Activated CD4-positive, CD25-positive, alpha-beta regulatory T cell (primary cell): ENCODE measurements at regions not wholly inside any gene's neighbourhood (a gene's known extent, or its start where the extent isn't known, plus 50 kb on each side); places are given as distances from the start of the nearest gene placed in this dataset.
"Not testable (repeated sequence)": the region's sequence is repeated elsewhere in the genome, so short reads cannot be mapped to it uniquely, and the experiment has no call there.

Source experiments
- DNase-seq, 4 experiments: peaks; one replicate each; lab custom pipeline; 2025; lab: John Stamatoyannopoulos, UW

DNA sequence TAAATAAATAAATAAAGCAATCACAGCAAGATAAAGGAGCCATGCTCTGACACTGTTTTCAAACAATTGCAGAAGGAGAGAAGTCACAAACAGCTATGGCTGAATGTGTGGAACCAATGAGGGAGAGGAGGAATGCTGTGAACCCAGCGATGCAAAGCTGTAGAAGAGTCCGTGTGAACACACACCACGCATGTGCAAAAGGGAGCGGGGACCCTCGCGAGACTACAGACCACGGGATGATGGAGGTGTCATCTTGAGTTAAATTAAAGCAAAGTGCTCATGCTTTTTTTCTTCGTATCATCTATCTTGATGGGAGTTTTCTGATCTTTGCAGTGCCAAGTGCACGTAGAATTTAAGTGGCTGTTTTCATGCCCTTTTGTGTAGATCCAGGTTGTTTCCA, 123.8 kb upstream of the CDH5 start:
- DNase-seq: no peak

DNA sequence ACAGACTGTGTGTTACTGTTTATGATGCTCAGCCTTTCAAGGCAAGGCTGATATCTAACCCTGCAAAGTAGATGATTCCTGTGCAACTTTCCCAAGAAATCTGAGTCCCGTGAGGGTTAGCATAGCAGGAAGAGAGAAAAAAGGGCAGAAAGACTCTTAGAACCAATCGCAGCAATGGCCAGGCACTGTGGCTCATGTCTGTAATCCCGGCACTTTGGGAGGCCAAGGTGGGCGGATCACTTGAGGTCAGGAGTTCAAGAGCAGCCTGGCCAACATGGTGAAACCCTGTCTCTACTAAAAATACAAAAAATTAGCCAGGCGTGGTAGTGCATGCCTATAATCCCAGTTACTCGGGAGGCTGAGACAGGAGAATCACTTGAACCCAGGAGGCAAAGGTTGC, 124.3 kb upstream of the CDH5 start:
- not testable (repeated sequence) for DNase-seq

DNA sequence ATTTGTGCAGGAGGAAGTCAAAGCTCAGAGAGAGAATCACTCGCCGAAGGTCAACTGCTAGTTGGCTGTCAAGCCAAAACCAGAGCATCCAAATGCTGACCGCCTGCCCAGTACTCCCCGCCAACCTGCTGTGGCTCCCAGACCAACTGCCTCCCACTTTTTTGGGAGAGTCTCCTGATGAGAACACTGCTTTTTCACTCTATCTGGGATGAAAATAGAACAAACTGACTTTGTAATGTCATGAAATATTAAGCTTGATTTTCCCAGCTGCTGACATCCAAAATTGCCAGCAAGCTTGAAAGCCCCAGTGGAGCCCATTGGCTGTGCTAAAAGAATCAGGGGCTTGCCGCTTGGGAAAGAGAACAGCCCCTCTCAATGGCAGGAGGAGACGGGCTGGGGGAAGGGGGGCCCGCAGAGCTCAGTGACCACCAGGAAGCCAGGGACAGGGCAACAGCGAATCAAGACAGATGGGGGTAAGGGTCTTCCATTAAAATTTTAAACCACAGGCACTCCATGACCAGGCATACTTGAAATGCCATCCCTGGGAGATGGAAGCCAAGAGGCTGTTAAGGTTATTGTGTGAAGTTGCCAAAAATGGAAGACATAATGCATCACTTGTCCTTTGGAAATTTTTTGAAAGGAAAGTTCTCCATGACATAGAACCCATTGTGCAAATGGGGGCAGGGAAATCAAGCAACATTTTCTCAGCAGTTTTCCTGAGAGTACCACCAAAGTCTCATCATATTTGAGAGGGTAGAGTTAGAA, 125.7 kb upstream of the CDH5 start:
- DNase-seq: no peak

DNA sequence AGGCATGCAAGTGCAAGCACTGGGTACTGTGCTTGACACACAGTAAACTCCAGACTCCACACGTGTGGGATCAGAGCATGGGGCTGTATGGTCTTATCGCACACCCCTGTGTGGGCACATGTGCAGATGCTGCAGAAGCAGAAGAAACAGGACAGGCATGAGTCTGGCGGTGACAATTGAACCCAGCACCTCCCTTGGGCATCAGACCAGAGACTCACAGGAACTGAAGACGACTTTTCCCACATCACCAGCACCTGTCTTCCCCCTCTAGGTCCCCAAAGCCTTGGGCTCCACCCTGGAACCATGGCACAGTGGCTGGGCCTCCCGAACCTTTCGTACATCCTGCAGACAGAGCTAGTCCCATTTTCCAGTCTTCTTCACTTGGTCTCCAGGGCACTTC, 126.4 kb upstream of the CDH5 start:
- DNase-seq: no peak

DNA sequence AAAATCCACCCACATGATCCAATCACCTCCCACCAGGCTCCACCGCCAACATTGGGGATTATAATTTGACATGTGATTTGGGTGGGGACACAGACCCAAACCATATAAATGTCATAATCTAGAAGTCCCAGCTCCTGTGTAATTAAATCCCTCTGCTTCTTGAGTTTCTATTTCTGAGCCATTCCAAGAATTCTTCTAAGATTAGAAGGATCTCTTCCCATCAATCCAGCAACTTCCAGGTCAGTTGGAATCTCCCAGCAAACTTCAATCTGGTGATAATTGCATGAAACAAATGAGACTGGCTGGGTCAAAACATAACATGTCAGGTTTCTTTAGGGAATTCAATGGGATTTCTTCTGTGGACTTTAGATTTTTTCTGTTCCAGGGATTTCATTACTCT, 127.8 kb upstream of the CDH5 start:
- DNase-seq: no peak

DNA sequence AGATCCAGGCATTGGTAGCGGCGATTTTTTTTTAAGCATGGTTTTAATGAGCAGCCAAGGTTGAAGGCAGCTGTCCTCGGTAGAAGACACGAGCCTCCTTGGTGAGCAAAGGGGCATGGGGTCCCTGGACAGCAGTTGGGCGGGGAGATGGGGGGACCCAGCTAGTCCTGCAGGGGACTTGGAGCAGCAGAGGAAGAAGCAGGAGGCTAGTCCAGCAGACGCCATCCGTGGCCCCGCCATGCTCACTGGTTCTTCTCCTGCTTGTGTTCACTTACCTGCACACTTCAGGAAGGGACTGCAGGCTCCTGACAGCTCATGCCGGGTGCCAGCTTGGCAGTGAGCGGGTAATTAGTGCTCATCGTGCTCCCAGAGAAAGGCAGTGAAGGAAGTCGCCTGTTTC, 130.2 kb upstream of the CDH5 start:
- DNase-seq: no peak

DNA sequence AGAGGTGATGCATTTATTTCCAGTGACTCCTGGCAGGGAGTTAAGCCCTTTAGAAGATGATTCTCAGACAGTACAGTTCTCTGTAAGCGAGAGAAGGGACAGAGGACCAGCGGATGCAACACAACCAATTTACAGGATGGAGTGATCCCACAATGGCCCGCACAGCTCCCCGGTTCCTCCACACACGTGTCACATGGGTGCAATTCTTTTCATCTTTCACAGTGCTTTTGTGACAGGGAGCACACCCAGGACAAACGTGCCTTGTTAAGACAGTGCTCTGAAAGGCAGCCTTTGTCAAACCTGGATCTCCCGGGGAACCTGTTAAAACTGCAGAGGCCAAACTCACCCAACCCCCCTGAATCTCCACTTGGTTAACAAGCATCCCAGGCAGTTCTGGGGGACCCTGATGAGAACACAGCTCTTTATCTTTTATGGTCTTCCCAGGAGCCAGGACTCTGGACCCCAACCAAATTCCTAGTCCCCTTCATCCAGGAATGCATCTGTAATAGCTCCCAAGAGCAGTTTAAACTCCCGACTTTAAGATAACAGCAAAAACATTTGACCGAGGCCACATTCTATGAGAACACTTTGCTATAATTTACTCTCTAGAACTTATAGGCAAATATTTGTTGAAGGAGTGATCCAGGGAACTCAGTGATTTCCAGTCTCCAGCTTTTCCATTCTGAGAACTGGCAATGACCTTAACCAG, 134.9 kb upstream of the CDH5 start:
- DNase-seq: no peak

DNA sequence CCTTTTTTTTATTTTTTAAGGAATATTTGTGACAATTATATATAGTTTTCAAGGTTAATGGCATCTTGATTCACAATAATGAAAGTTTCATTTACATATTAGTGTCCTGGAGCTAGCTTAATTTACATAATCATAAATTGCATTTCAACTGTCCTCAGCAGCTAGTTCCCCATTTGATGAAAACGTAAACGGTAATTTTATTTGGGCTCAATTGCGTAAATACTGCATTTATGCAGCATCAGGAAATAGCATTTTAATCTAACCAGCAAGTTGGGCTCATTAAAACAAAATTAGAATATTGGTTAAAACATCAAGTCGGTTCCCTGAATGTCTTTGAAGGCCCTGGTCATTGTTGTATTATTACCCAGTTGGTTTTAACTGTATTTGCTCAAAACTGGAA, 136.8 kb upstream of the CDH5 start:
- DNase-seq: no peak

DNA sequence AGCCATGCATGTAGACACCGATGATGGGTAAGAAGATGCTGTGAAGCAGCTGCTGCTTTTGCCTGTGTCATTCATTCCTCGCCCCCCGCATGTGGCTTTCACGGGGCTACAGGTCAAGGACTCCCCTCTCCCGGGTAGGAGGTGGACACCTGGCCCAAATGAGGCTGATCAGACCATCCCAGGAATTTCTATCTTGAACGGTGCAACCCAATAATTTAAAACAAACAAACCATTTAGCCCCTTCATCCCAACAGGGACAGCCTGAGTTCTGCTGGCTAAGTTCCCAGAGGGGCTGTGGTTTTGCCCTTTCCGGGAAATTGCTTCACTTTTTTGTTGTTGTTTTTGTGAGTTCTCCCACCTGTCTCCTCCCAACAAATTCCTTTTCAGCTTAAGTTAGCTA, 137.7 kb upstream of the CDH5 start:
- DNase-seq: no peak

DNA sequence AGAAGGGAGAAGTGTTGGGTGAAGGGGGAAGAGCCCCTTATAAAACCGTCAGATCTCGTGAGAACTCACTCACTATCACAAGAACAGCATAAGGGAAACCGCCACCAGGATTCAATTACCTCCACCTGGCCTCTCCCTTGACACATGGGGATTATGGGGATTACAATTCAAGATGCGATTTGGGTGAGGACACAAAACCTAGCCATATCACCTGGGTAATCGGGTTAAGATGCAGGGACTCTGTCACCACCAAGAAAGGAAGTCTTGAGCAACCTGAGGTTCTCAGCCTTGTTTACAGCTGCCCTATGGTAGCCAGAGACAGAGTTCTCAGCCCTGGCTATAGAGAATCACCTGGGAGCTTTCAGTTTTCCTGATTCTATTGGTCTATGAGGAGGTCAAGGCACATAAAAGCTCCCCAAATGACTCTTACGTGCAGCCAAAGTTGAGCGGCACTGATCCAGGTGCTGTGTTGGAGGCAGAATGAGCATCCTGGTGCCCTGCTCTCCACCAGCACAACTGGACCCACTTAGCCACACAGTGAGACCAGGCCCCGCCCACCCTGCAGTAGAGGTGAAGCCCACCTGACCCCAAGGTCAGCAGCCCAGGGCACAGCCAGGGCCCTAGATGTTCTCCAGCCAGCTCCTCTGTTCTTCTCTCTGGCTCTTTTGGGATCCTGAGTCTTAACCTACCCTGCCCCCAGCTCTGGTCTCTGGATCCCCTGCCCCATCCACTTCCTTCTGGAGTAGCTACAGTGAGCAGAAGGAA, 138.5 kb upstream of the CDH5 start:
- no peak for DNase-seq

DNA sequence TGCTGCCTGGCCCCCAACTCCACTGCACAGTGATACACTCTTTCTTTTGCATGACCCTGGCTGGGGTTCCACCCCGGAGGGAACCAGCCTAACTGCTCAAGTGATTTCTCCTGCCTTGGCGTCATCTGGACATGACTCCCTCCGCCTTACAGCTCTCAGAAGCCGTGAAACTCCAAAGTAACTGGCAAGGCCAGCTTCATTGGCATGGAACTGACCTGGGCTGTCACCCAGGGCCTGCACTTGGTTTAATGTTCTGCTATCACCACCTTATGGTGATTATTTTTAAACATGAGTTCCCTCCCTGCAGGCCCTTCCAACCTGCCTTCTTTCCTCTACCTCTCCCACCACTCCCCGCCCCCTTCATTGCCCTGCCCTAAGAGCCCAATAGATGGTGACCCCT, 139.7 kb upstream of the CDH5 start:
- no peak for DNase-seq

DNA sequence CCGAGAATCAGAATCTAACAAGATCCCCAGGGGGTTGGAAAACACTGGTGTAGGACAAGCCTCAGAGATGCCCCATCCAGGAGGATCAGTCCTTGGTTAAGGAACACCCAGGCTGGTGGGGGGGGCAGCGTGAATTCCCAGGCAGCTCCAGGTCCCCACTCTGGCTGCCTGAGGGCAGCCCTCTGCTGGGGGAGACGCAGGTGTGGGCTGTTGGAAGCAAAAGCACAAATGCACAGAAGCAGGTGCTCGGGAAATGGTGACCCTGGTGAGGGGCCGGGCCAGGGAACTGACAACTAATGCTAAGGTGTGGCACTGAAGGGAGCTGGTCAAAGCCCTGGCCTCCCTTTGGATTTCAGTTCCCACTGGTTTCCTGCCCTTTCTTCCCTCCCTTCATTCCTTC, 140.8 kb upstream of the CDH5 start:
- DNase-seq: no peak

DNA sequence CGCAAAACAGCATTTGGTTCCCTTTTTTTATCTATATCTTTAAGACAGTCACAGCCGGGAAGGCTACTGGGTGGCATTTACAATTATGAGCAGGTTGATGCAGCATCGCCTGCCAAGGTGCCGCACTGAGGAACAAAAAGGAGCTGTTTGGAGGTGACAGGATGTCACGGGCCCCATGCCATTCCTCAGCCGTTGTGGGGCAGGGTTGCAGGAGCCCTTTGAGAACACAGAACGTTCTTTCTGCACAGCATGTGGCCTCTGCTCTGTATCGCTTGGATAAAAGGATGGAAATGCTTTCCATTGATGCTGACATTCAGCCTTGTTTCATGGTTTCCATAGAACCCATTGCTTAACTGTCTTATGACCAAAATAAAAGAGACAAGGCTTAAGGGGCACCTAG, 141.9 kb upstream of the CDH5 start:
- DNase-seq: no peak

DNA sequence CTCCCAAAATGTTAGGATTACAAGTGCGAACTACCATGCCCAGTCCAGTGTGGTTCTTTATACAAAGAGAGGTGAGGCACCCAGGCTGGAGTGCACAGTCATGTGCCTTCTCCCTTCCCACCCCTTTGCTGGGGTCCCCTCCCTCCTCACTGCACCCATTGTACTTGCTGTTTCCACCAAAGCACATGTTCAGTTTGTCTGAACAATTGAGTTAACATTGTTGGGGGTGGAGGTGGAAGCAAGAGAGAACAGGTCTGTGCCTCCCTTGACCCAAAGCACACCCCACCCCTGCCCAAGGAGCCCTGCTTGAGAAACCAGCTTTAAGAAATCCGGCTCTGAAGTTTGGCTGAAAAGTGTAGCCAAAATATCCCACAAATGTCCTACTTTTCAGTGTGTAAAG, 142.3 kb upstream of the CDH5 start:
- no peak for DNase-seq

DNA sequence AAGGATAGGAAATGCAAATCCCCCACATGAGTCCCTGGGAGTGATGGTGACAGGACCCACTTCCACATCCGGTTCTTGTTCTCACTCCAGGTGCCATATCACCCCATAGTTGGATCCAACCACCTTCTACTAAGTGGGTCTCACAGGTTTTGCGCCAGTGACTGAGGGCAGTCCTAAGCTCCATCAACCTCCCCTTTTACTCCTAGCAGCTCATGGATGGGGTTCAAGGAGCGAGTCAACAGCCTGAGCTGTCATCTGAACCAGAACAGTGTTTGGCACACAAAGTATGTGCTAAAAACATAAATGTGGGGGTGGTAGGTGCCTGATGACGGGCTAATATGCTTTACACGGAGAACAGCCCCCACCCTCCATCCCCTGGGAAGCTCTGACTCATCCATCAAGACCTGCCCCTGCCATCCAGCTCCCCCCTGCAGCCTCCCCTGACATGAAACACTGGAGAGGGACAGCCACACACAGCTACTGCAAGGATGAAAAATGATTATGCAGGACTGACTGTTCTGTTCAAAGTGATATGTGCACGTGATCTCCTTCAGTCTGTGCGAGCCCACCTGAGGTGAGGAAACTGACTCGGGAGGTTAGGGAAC, 143.2 kb upstream of the CDH5 start:
- DNase-seq: no peak

DNA sequence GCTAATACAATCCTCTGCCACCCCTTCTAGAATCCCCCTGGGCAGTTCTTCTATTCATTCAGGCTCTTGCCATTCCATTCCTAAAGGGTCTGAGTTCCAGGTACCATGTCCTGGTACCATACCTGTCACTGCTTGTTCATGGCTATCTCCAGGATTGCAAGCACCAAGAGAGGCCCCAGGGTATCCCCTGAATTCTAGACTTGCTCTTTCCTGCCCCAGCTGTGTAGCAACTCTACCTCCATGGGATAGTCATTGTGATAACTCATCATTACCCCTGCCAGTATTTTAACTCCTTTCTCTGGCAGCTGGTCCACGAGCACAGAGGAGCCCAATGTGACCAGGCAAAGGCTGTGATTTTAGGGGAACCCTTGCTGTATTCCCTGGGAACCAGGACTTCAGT, 143.7 kb upstream of the CDH5 start:
- DNase-seq: no peak

DNA sequence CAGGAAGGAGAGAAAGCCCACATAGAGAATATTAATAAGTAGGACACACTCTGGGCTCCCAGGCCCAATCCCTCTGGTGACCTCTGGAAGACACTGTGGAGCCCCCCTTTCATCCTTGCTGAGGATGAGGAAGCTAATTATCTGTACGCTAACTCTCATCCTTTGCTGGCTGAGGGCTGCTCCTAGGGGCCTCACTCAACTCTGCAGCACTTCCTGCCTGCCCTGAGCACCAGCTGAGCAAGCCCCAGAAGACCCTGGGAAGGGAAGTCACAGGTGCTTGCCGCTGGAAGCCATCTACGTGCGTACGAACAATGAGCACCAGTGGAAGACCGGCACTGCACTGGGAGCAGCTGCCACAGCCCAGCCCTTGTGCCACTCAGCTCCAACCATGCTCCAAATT, 145.8 kb upstream of the CDH5 start:
- no peak for DNase-seq

DNA sequence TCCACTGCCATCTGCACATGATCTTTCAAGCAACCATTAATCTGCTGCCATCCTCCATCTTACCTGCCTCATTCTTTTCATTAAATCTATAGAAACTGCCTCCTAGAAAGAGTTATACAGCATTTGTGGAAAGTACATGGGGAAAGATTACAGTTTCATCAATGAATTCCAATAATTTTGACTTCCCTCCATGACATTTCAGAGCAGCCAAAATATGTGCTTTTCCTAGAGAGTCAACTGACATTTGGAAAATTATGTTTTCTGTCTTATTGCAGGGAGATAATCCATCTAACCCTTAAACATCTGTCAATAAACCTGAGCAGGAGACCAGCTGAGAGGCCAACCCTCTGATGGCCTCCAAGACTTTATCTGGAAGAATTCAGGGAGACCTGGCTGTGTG, 147.0 kb upstream of the CDH5 start:
- no peak for DNase-seq

DNA sequence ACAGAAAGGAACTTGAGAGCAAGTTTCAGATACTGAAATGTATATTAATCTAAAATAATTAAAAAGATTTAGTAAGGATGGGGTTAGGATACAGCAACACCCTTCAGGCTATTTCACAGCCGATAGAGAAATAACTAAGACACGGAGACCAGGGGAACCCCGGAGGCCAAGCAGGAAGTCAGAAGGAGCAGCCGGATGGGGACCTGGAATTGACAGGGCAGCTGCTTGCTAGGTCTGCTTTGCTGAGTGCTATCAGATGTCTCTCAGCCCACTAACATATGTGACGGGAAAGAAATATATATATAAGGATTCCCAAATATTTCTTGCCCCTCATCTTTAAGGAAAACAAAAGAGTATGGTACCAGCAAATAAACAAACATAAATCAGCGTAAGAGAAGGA, 154.1 kb upstream of the CDH5 start:
- no peak for DNase-seq

DNA sequence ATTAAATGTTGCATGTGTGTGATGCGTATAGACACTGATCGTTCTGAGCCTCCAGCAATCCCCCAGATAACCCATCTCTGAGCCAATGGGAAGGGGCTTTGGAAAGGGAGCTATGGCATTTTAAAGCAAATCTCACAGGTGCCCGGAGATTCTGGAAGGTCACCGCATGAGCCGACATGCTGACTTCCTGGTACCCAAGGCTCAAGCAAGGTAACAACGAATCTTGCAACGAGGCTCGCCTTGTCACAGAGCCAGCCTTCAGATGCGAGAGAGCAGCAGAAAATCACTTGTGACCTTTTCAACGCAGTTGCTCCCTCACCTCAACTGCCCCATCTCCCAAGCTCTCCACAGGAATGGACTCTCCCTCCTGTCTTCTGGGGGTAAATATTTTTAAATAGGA, 154.8 kb upstream of the CDH5 start:
- no peak for DNase-seq

DNA sequence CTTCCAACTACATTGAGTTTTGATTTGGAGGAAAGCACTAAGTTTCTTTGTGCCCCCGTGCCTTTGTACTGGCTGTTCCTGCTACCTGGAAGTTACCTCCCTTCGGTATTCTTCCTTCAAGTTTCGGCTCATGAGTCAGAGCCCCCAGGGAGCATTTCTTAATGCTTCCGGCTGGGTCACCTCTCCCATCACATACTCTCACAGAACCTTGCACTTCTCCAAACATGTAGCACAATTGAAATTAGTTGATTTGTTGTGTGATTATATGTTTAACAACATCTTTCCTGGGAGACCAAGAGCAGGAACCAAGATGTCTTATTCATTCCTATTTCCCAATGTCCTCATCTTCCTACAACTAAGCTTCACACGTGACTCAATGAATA, 158.6 kb upstream of the CDH5 start:
- no peak for DNase-seq

DNA sequence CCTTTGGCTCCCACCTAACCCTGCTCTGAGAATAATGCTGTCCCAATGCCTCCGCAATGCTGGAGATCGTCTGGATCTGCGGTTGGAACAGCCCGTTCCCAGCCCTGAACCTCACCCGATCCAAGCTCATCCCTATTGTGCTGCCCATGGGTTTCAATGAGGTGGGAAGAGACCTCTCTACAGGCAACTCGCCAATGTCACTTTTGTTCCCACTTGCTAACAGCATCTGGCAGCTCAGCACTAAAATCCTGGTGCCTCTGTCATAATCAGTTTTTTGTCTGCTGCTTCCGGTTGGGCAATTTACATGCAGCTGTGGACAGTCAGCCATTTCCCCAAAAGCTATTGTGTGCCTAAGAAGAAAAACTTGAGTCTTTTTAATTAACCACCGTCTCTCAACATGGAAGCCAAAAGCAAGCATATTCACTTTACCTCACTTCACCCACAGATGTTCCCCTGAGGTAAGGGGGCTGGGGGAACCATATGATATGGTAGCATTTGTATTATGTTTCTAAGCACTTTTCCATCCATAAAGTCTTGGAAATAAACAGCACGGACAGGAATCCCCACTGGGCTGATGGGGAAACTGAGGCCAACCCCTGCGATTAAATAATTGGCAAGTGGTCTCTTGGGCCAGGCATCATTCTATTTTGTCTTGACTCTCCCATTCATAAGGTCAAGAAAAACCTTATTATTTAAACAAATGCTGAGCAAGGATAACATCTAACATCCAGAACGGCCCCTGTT, 159.2 kb upstream of the CDH5 start:
- no peak for DNase-seq
